IMR-90 (cell line): ENCODE measurements at regions not wholly inside any gene's neighbourhood (a gene's known extent, or its start where the extent isn't known, plus 50 kb on each side); places are given as distances from the start of the nearest gene placed in this dataset.

Experiments
- CTCF ChIP-seq: conservative IDR thresholded peaks from 2 replicates; pipeline ENCODE4 v1.5.1; 2012; ENCODE audit warnings: mild to moderate bottlenecking, low read depth, low read length, improper control_type of control experiment
- MAZ ChIP-seq: IDR thresholded peaks from 2 replicates; pipeline ENCODE4 v1.6.1; 2012; ENCODE audit warnings: low read depth, mild to moderate bottlenecking, low read length, improper control_type of control experiment, moderate library complexity, borderline replicate concordance

- no peak for TF ChIP-seq MAZ
- TF ChIP-seq CTCF = no peak
Measured at GRCh38 chr11:116164843-116165242, 607.9 kb downstream of the BUD13 start.
